ENCODE measurements at regions not wholly inside any gene's neighbourhood (a gene's known extent, or its start where the extent isn't known, plus 50 kb on each side); places are given as distances from the start of the nearest gene placed in this dataset.

GRCh38 chr10:129140921-129141885, 325.8 kb upstream of the MGMT start:
- intact Hi-C loops (cut with DNase I), result no loop called here
- DNase-seq, result no peak
- Histone ChIP-seq H3K27ac (no peak overlapping the region), H3K9me3 (no peaks in the 10 kb centered on the region), H3K36me3 (no peaks in the 10 kb centered on the region), H3K4me3 (no peak overlapping the region), H3K4me1 (no peaks in the 10 kb centered on the region), H3K27me3 (no peaks in the 10 kb centered on the region)
- TF ChIP-seq CTCF (IDR thresholded peaks at IDR 0.05) (no peak), POLR2A (IDR thresholded peaks at IDR 0.05) (no peak)
- 47 to 49% methylated on average over 18 of the region's 18 CpGs for WGBS, 2 donors

- 57 to 71% methylated on average over 1 of the region's 1 CpG for whole genome bisulfite sequencing, 2 donors
Measured at GRCh38 chr10:129151281-129151680, 315.8 kb upstream of the MGMT start.

GRCh38 chr10:129156406-129156805, 310.6 kb upstream of the MGMT start:
- H3K36me3 ChIP-seq, result no peaks in the 10 kb centered on the region
- no peaks in the 10 kb centered on the region for H3K4me1 ChIP-seq
- H3K4me3 ChIP-seq, result no peak overlapping the region
- WGBS, 2 donors, result 69 to 81% methylated on average over 2 of the region's 2 CpGs
- TF ChIP-seq CTCF (IDR thresholded peaks at IDR 0.05) (no peak), POLR2A (IDR thresholded peaks at IDR 0.05) (no peak)
- H3K9me3 ChIP-seq, result no peaks in the 10 kb centered on the region
- intact Hi-C loops (cut with DNase I), result no loop called here
- DNase-seq, result no peak
- no peaks in the 10 kb centered on the region for H3K27me3 ChIP-seq
- H3K27ac ChIP-seq, result no peak overlapping the region

More at GRCh38 chr10:129151281-129151680, 315.8 kb upstream of the MGMT start:
- no peaks in the 10 kb centered on the region for H3K4me1 ChIP-seq
- no peaks in the 10 kb centered on the region for H3K9me3 ChIP-seq
- no peak overlapping the region for H3K27ac ChIP-seq
- H3K4me3 ChIP-seq, result no peak overlapping the region
- DNase-seq, result no peak
- intact Hi-C loops (cut with DNase I), result no loop called here
- H3K27me3 ChIP-seq, result no peaks in the 10 kb centered on the region
- TF ChIP-seq CTCF (IDR thresholded peaks at IDR 0.05) (no peak), POLR2A (IDR thresholded peaks at IDR 0.05) (no peak)
- no peaks in the 10 kb centered on the region for H3K36me3 ChIP-seq

- no peaks in the 10 kb centered on the region for H3K4me1 ChIP-seq
- no peak for DNase-seq
- intact Hi-C loops (cut with DNase I), result no loop called here
- no peak for TF ChIP-seq CTCF (IDR thresholded peaks at IDR 0.05)
- TF ChIP-seq POLR2A (IDR thresholded peaks at IDR 0.05), result no peak
- no peaks in the 10 kb centered on the region for H3K36me3 ChIP-seq
- WGBS, 2 donors, result 87 to 100% methylated on average over 5 of the region's 5 CpGs
- no peak overlapping the region for H3K27ac ChIP-seq
- no peaks in the 10 kb centered on the region for H3K27me3 ChIP-seq
- no peak overlapping the region for H3K4me3 ChIP-seq
- no peaks in the 10 kb centered on the region for H3K9me3 ChIP-seq
Measured at GRCh38 chr10:129157185-129157584, 309.9 kb upstream of the MGMT start.

- intact Hi-C loops (cut with DNase I), result no loop called here
- DNase-seq, result no peak
- TF ChIP-seq CTCF (IDR thresholded peaks at IDR 0.05), result no peak
- TF ChIP-seq POLR2A (IDR thresholded peaks at IDR 0.05), result no peak
- Histone ChIP-seq H3K4me1 (no peaks in the 10 kb centered on the region), H3K4me3 (no peak overlapping the region), H3K27ac (no peak overlapping the region), H3K9me3 (no peaks in the 10 kb centered on the region), H3K36me3 (no peaks in the 10 kb centered on the region), H3K27me3 (no peaks in the 10 kb centered on the region)
- WGBS, 2 donors, result 9 to 11% methylated on average over 2 of the region's 2 CpGs
Measured at GRCh38 chr10:129161150-129161549, 305.9 kb upstream of the MGMT start.
